ENCODE measurements at regions not wholly inside any gene's neighbourhood (a gene's known extent, or its start where the extent isn't known, plus 50 kb on each side); places are given as distances from the start of the nearest gene placed in this dataset.
"Not testable (repeated sequence)": the region's sequence is repeated elsewhere in the genome, so short reads cannot be mapped to it uniquely, and the experiment has no call there.

- not testable (repeated sequence) for H3K4me3 Mint-ChIP-seq (ENCODE audit: unreplicated experiment); DNase-seq (ENCODE audit: low spot score); H3K9me3 Mint-ChIP-seq (ENCODE audit: low read depth); H3K4me1 Mint-ChIP-seq (ENCODE audit: low read depth); H3K27ac Mint-ChIP-seq (ENCODE audit: unreplicated experiment); H3K36me3 Mint-ChIP-seq (ENCODE audit: low read depth); H3K27me3 Mint-ChIP-seq (ENCODE audit: low read depth)
These were observed 76.5 kb upstream of the LINC00632 start for GRCh38 chrX:140633105-140633504.

- Mint-ChIP-seq H3K4me3 (ENCODE audit: unreplicated experiment) (no peak overlapping the region), H3K9me3 (ENCODE audit: low read depth) (no peaks in the 10 kb centered on the region), H3K27ac (ENCODE audit: unreplicated experiment) (no peak overlapping the region), H3K27me3 (ENCODE audit: low read depth) (no peaks in the 10 kb centered on the region), H3K36me3 (ENCODE audit: low read depth) (no peaks in the 10 kb centered on the region), H3K4me1 (ENCODE audit: low read depth) (no peaks in the 10 kb centered on the region)
- no peak for TF ChIP-seq CTCF (IDR thresholded peaks at IDR 0.05)
- no peak for DNase-seq (ENCODE audit: low spot score)
These were observed 101.4 kb upstream of the LINC00632 start for GRCh38 chrX:140608111-140608510.

GRCh38 chrX:140602140-140602539 is 97.3 kb upstream of the SOX3 start:
- no peaks in the 10 kb centered on the region for H3K27me3 Mint-ChIP-seq (ENCODE audit: low read depth)
- H3K4me3 Mint-ChIP-seq (ENCODE audit: unreplicated experiment) = no peak overlapping the region
- H3K36me3 Mint-ChIP-seq (ENCODE audit: low read depth) = no peaks in the 10 kb centered on the region
- no peak for DNase-seq (ENCODE audit: low spot score)
- H3K9me3 Mint-ChIP-seq (ENCODE audit: low read depth) = no peaks in the 10 kb centered on the region
- H3K27ac Mint-ChIP-seq (ENCODE audit: unreplicated experiment) = no peak overlapping the region
- H3K4me1 Mint-ChIP-seq (ENCODE audit: low read depth) = no peaks in the 10 kb centered on the region
- no peak for TF ChIP-seq CTCF (IDR thresholded peaks at IDR 0.05)

GRCh38 chrX:140599851-140600250 is 95.0 kb upstream of the SOX3 start:
- no peak for DNase-seq (ENCODE audit: low spot score)
- H3K27me3 Mint-ChIP-seq (ENCODE audit: low read depth) = no peaks in the 10 kb centered on the region
- no peak overlapping the region for H3K27ac Mint-ChIP-seq (ENCODE audit: unreplicated experiment)
- H3K9me3 Mint-ChIP-seq (ENCODE audit: low read depth) = peaks cover 3% of the 10 kb centered on the region
- no peak overlapping the region for H3K4me3 Mint-ChIP-seq (ENCODE audit: unreplicated experiment)
- no peaks in the 10 kb centered on the region for H3K36me3 Mint-ChIP-seq (ENCODE audit: low read depth)
- no peak for TF ChIP-seq CTCF (IDR thresholded peaks at IDR 0.05)
- no peaks in the 10 kb centered on the region for H3K4me1 Mint-ChIP-seq (ENCODE audit: low read depth)

GRCh38 chrX:140589657-140590056 is 84.8 kb upstream of the SOX3 start:
- Mint-ChIP-seq H3K27ac (ENCODE audit: unreplicated experiment) (no peak overlapping the region), H3K4me3 (ENCODE audit: unreplicated experiment) (no peak overlapping the region), H3K4me1 (ENCODE audit: low read depth) (no peaks in the 10 kb centered on the region), H3K9me3 (ENCODE audit: low read depth) (peaks cover 1% of the 10 kb centered on the region), H3K27me3 (ENCODE audit: low read depth) (no peaks in the 10 kb centered on the region), H3K36me3 (ENCODE audit: low read depth) (no peaks in the 10 kb centered on the region)
- no peak for TF ChIP-seq CTCF (IDR thresholded peaks at IDR 0.05)
- DNase-seq (ENCODE audit: low spot score) = no peak

- DNase-seq (ENCODE audit: low spot score) = no peak
- H3K27me3 Mint-ChIP-seq (ENCODE audit: low read depth) = no peaks in the 10 kb centered on the region
- TF ChIP-seq CTCF (IDR thresholded peaks at IDR 0.05) = no peak
- no peaks in the 10 kb centered on the region for H3K4me1 Mint-ChIP-seq (ENCODE audit: low read depth)
- H3K4me3 Mint-ChIP-seq (ENCODE audit: unreplicated experiment) = no peak overlapping the region
- peaks cover 2% of the 10 kb centered on the region for H3K9me3 Mint-ChIP-seq (ENCODE audit: low read depth)
- H3K36me3 Mint-ChIP-seq (ENCODE audit: low read depth) = no peaks in the 10 kb centered on the region
- no peak overlapping the region for H3K27ac Mint-ChIP-seq (ENCODE audit: unreplicated experiment)
These were observed 82.1 kb upstream of the SOX3 start for GRCh38 chrX:140586951-140587350.

Measured in chondrocyte (in vitro differentiated cells).